CD4-positive, alpha-beta T cell treated with Interleukin-4 for 1 hour (primary cell): ENCODE measurements at regions not wholly inside any gene's neighbourhood (a gene's known extent, or its start where the extent isn't known, plus 50 kb on each side); places are given as distances from the start of the nearest gene placed in this dataset.

ENCODE experiments used
- DNase-seq, 2 donors: peaks; one replicate each; pipeline ENCODE4 v3.0.0-alpha.2; 2020 to 2022

- no peak for DNase-seq
These were observed 318.2 kb downstream of the NUAK1 start for GRCh38 chr12:105820429-105821125.

DNA sequence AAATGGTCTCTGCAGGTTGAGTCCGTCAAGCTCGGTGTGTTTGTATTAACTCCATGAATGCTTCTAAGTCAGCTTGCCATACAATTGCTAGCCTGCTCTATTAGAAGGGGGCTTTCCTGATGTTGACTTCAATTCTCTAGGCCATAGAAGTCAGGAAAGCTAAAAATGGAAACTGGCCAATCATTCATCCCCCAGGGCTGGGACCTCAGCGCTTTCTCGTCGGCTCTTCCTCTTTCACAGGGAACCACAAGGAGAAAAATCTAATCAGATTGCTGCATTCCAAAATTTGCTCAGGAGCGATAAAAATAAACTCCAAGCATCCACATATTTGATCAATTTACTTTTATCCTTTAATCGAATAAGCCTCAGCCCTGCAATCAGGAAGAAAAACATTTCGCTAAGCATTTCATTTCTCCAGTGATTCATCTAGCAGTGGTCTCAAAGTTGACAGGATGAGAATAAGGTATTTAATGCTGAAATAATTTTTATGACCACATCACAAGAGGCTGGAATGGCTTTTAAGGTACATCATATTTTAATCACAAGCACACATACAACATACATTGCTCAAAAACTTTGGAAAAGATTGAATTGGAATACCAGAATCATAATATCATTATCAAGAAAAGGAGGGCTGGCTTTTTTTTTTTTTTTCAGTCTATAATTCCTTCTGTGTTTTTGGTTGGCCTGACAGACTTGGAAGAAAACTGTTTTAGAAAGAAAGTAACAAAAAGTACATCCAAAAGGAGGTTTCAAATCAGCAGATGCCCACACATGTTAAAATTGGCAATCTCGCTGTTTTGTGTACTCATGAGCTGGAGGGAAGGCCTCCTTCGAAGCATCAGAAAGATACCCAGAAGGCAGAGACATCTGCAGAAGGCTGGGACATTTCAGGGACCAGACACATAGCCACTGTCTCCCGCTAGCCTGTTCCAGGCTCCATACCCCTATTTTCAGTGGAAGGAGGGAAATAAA lies 316.3 kb downstream of the NUAK1 start:
- no peak for DNase-seq

- DNase-seq: no peak
These were observed 314.9 kb downstream of the NUAK1 start for GRCh38 chr12:105823810-105824209.

DNA sequence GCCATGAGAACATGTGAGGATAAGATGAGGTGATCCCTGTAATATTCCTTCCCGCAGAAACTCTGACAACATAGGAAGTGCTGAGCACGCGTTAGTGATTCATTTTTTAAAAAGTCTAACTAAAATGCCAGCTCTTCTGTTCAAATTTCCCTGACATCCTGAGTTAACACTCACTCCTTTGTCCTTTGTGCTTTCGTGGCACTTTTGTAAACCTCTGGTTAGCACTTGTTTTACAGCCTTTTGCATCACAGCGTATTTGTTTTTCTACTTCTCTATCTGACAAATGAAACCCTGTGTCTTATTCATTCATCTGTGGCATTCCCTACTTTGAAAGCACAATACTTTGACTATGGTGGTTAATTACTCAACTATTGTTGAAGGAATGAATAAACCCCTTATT lies 313.6 kb downstream of the NUAK1 start:
- no peak for DNase-seq

DNA sequence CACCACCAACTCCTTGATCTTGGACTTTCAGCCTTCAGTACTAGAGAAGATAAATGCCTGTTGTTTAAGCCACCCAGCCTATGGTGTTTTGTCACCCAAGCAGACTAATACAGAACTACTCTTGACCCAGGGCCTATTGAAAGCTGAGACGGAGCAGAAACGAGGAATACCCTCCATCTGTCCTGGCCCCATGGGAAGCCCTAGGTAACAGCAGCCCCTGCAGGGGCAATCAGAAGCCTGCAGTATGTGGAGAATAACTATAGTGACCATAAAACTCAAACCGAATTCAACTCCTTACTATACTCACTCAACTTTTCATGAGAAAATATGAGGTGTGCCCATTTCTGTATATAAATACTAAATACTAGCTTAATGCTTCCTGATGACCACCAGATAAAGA lies 307.4 kb downstream of the NUAK1 start:
- no peak for DNase-seq

GRCh38 chr12:105832021-105832420 lies 306.7 kb downstream of the NUAK1 start:
- no peak for DNase-seq

GRCh38 chr12:105832806-105833205 lies 305.9 kb downstream of the NUAK1 start:
- no peak for DNase-seq

DNA sequence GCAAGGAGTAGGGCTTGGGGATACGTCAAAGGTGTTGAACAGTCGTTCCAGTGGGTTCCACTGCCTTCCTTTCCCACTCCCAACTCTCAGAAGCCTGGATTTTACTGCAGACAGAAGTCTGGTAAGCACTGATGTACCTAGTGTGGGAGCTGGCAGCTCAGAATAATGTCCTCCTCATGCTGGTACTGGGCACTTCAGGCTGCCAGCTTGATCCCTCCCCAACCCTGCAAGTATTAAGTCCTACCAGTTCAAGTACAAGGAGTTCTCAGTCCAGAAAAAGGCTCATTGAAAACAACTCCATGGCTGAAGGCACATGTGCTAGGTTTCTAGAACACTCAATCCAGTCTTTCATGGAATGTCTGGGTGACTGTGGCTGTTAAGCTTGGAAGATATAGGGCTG lies 304.3 kb downstream of the NUAK1 start:
- DNase-seq: no peak

- DNase-seq: no peak
These were observed 303.0 kb downstream of the NUAK1 start for GRCh38 chr12:105835580-105836241.

GRCh38 chr12:105836242-105836622 lies 302.5 kb downstream of the NUAK1 start:
- DNase-seq: no peak

DNA sequence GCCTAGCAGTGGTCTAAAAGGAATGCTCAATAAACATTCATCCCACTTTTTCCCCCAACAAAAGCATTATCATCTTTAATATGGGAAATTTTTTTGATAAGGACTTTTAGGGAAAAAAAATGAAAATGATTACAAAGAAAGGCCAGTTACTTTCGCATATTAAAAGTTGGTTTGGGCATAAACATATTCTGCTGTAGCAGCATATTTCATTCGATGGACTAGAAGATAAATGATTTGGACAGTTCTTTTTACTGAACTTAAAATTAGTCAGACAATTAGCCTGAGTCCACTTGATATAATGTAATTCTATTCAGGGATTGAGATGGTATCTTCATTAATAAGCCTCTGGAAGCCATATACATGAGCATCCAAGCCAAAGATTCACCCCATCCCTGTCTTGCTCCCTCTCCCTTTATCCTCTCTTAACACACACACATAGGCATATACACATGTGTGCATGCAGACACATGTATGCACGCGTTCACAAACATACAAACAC lies 299.1 kb downstream of the NUAK1 start:
- DNase-seq: no peak

GRCh38 chr12:105840384-105840783 lies 298.4 kb downstream of the NUAK1 start:
- no peak for DNase-seq

GRCh38 chr12:105841840-105842239 lies 296.9 kb downstream of the NUAK1 start:
- no peak for DNase-seq

DNA sequence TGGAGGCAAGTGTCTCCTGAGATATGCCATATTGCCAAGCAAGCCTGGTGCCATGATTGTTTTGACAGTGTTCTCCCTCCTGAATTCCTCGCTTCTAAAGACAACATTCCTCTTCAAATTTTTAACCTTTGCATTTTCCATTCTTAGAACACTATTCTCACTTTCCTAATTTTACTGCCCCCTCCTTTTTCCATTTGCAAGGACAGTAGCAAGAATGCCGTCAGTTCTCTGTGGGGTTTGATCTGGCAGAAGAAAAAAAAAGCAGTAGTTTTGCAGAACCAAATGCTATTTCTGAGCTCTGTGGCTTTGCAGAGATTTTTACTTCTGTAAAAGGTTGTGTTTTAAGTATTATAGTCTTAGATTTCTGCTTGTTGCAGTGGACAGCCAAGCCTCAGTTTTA lies 295.2 kb downstream of the NUAK1 start:
- DNase-seq: no peak

GRCh38 chr12:105843986-105844760 lies 294.6 kb downstream of the NUAK1 start:
- no peak for DNase-seq

GRCh38 chr12:105846331-105846730 lies 292.4 kb downstream of the NUAK1 start:
- no peak for DNase-seq

DNA sequence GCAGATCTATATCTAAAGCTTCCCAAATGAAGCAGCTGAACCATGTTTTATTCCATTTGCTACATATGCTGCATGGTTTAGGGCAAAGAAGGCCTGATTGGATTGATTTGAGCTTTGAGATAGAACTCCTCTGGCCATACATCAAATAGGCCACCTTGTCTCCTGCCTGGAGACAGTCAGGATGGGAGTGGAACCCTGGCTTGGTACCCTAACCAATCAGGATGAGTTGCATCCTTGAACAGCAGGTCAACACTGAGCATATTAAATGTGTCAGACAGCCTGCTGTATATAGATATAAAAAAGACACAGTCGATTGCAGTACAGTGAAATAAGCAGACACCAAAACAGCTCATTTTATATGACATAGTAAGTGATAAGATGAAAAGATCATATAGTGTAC lies 291.7 kb downstream of the NUAK1 start:
- no peak for DNase-seq

- no peak for DNase-seq
These were observed 290.5 kb downstream of the NUAK1 start for GRCh38 chr12:105848286-105848685.

- DNase-seq: no peak
These were observed 288.4 kb downstream of the NUAK1 start for GRCh38 chr12:105850103-105850968.

- DNase-seq: no peak
These were observed 286.3 kb downstream of the NUAK1 start for GRCh38 chr12:105852496-105852895.

GRCh38 chr12:105852951-105853350 lies 285.8 kb downstream of the NUAK1 start:
- DNase-seq: no peak

DNA sequence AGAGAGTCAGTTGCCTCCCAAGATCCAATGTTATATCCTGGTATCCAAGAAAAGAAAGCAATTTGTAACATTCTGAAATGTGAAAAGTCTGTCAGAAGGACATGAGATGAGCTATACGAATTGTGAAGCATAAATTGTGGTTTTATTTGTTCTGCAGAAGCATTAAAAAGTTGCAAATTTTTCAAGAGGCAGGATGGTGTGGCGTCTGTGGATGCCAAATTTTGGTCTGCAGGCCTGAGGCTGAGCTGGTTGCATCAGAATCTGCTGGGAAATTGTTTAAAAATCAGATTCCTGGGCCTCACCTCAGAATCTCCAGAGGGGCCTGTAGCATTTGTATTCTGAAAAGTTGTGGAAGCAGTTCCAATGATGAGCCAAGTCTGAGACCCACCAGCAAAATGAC lies 284.7 kb downstream of the NUAK1 start:
- DNase-seq: no peak
